Loucy (cell line): ENCODE measurements at regions not wholly inside any gene's neighbourhood (a gene's known extent, or its start where the extent isn't known, plus 50 kb on each side); places are given as distances from the start of the nearest gene placed in this dataset.

Experiments
- H2AFZ ChIP-seq: fragments of 200-600 bp; sonication (generic); 2 replicates; pipeline ENCODE4 v1.6.0; 2016; ENCODE audit warnings: antibody characterized with exemption, mild to moderate bottlenecking, low read length, moderate library complexity
- H3F3A ChIP-seq: fragments of 200-600 bp; 2 replicates; pipeline ENCODE4 v1.6.0; 2016; ENCODE audit warnings: antibody characterized with exemption, low read depth, mild to moderate bottlenecking
- H3K27me3 ChIP-seq: fragments of 200-600 bp; sonication (generic); 2 replicates; pipeline ENCODE4 v1.6.1; 2014; ENCODE audit warnings: low read length, mild to moderate bottlenecking; ENCODE audit not compliant: insufficient read depth, poor library complexity, severe bottlenecking
- H3K36me3 ChIP-seq: fragments of 200-600 bp; sonication (generic); 2 replicates; pipeline ENCODE4 v1.6.1; 2016; ENCODE audit warnings: low read length; ENCODE audit not compliant: insufficient read depth
- H3K4me1 ChIP-seq: fragments of 200-600 bp; sonication (generic); 2 replicates; pipeline ENCODE4 v1.5.1; 2014; ENCODE audit warnings: low read length, mild to moderate bottlenecking; ENCODE audit not compliant: insufficient read depth, poor library complexity, severe bottlenecking
- H3K4me2 ChIP-seq: fragments of 200-600 bp; sonication (generic); 2 replicates; pipeline ENCODE4 v1.6.0; 2014; ENCODE audit warnings: antibody characterized with exemption, low read length, low read depth, mild to moderate bottlenecking; ENCODE audit not compliant: poor library complexity, severe bottlenecking
- H3K4me3 ChIP-seq: fragments of 200-600 bp; sonication (generic); 2 replicates; pipeline ENCODE4 v1.5.1; 2014; ENCODE audit warnings: low read length, mild to moderate bottlenecking, mixed read lengths; ENCODE audit not compliant: poor library complexity, severe bottlenecking
- H3K79me2 ChIP-seq: fragments of 200-600 bp; sonication (generic); 2 replicates; pipeline ENCODE4 v1.6.1; 2014; ENCODE audit warnings: low read length; ENCODE audit not compliant: insufficient read depth
- H3K9ac ChIP-seq: fragments of 200-600 bp; sonication (generic); 2 replicates; pipeline ENCODE4 v1.6.0; 2014; ENCODE audit warnings: mild to moderate bottlenecking, low read depth, low read length, moderate library complexity; ENCODE audit not compliant: poor library complexity, severe bottlenecking
- H3K9me2 ChIP-seq: fragments of 200-600 bp; sonication (generic); replicated peaks from 2 replicates; pipeline ENCODE4 v1.6.1; 2016; ENCODE audit warnings: low read depth, low read length, mixed read lengths
- H3K9me3 ChIP-seq: fragments of 200-600 bp; sonication (generic); 2 replicates; pipeline ENCODE4 v1.6.1; 2014; ENCODE audit warnings: mild to moderate bottlenecking, antibody characterized with exemption, low read length, low read depth; ENCODE audit not compliant: insufficient read depth
- H4K20me1 ChIP-seq: fragments of 200-600 bp; sonication (generic); 2 replicates; pipeline ENCODE4 v1.6.0; 2014; ENCODE audit warnings: antibody characterized with exemption, low read length, mild to moderate bottlenecking; ENCODE audit not compliant: insufficient read depth, poor library complexity, severe bottlenecking
- EZH2phosphoT487 ChIP-seq: fragments of 200-600 bp; IDR thresholded peaks from 2 replicates; pipeline ENCODE4 v1.6.1; 2018; ENCODE audit warnings: antibody characterized with exemption, mild to moderate bottlenecking, moderate library complexity, borderline replicate concordance
- TF ChIP-seq, protein P1 (sequence below): fragments of 200-600 bp; sonication (generic); conservative IDR thresholded peaks from 2 replicates; pipeline ENCODE4 v1.5.1; 2014; ENCODE audit warnings: mild to moderate bottlenecking, antibody characterized with exemption, low read length

DNA sequence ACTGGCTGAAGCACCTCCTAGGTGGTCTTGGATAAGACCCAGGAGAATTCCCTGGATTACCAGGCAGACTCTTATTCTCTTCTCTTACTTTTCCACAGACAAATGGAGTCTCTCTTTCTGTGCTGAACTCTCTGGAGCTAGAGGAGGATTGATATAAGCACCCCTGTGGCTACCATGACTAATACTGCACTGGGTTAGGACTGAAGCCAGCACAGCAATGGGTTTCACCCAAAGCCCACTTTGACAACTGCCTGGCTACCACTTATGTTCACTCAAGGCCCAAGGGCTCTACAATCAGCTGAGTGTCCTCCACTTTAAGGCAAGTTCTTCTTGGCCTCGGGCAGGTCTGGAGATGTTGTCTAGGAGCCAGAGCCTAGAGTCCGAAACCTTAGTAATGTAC is 225.5 kb downstream of the DIPK2A start:
- Histone ChIP-seq H3K27me3 (no peaks in the 10 kb centered on the region), H4K20me1 (no peaks in the 10 kb centered on the region), H3K9me3 (no peaks in the 10 kb centered on the region), H3K4me3 (no peak overlapping the region), H2AFZ (no peak overlapping the region), H3K4me2 (no peak overlapping the region), H3K36me3 (no peaks in the 10 kb centered on the region), H3K79me2 (no peaks in the 10 kb centered on the region), H3K4me1 (no peaks in the 10 kb centered on the region), H3K9ac (no peak overlapping the region), H3F3A (no peaks in the 10 kb centered on the region), H3K9me2 (no peaks in the 10 kb centered on the region)
- no peak for TF ChIP-seq EZH2phosphoT487
- TF ChIP-seq, protein P1, sequence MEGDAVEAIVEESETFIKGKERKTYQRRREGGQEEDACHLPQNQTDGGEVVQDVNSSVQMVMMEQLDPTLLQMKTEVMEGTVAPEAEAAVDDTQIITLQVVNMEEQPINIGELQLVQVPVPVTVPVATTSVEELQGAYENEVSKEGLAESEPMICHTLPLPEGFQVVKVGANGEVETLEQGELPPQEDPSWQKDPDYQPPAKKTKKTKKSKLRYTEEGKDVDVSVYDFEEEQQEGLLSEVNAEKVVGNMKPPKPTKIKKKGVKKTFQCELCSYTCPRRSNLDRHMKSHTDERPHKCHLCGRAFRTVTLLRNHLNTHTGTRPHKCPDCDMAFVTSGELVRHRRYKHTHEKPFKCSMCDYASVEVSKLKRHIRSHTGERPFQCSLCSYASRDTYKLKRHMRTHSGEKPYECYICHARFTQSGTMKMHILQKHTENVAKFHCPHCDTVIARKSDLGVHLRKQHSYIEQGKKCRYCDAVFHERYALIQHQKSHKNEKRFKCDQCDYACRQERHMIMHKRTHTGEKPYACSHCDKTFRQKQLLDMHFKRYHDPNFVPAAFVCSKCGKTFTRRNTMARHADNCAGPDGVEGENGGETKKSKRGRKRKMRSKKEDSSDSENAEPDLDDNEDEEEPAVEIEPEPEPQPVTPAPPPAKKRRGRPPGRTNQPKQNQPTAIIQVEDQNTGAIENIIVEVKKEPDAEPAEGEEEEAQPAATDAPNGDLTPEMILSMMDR = no peak

DNA sequence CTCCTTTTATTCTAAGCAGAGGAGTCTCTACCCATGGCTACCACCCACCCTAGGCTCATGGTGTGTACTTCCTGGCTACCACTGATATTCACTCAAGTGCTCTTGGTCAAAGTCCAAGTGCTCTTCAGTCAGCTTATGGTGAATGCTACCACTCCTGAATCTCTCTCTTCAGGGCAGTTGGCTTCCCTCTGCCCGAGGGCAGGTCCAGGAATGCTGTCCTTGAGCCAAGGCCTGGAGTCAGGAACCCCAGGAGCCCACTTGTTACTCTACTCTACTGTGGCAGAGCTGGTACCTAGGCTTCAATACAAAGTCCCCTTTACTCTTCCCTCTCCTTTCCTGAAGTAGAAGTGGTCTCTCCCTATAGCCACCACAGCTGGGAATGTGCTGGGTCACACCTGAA is 226.0 kb downstream of the DIPK2A start:
- TF ChIP-seq, protein P1 = no peak
- no peak for TF ChIP-seq EZH2phosphoT487
- no peak overlapping the region for H3K4me2 ChIP-seq
- no peak overlapping the region for H2AFZ ChIP-seq
- H3K4me1 ChIP-seq = no peaks in the 10 kb centered on the region
- no peaks in the 10 kb centered on the region for H3K36me3 ChIP-seq
- no peaks in the 10 kb centered on the region for H3K27me3 ChIP-seq
- H3K9me3 ChIP-seq = no peaks in the 10 kb centered on the region
- H3K9ac ChIP-seq = no peak overlapping the region
- H3K79me2 ChIP-seq = no peaks in the 10 kb centered on the region
- H4K20me1 ChIP-seq = no peaks in the 10 kb centered on the region
- H3K4me3 ChIP-seq = no peak overlapping the region
- no peaks in the 10 kb centered on the region for H3F3A ChIP-seq
- no peaks in the 10 kb centered on the region for H3K9me2 ChIP-seq

DNA sequence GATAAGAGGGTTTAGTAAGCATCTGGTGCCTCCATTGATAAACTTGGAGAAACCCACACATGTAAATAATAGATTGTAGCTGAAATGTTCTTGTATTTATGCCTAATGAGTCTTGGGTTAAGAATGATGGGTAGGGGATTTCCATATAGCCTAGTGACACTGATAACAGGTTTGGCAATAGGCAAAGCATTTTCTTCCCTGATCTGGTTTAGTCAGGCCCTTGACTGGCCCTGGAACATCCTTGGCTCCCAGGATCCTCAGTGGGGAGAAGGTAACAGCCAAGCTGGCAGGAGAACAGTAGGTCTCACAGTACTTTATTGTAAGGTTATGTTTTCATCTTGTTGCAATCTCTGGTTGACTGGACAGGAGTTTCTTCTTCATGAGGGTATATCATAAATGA is 228.4 kb downstream of the DIPK2A start:
- H3K4me1 ChIP-seq = no peaks in the 10 kb centered on the region
- no peaks in the 10 kb centered on the region for H3K79me2 ChIP-seq
- no peak overlapping the region for H3K9ac ChIP-seq
- no peak overlapping the region for H3K4me3 ChIP-seq
- H3F3A ChIP-seq = no peaks in the 10 kb centered on the region
- no peaks in the 10 kb centered on the region for H3K27me3 ChIP-seq
- no peak for TF ChIP-seq EZH2phosphoT487
- TF ChIP-seq, protein P1 = no peak
- H2AFZ ChIP-seq = no peak overlapping the region
- no peaks in the 10 kb centered on the region for H4K20me1 ChIP-seq
- no peaks in the 10 kb centered on the region for H3K9me3 ChIP-seq
- no peaks in the 10 kb centered on the region for H3K9me2 ChIP-seq
- H3K4me2 ChIP-seq = no peak overlapping the region
- no peaks in the 10 kb centered on the region for H3K36me3 ChIP-seq
